ENCODE measurements at regions not wholly inside any gene's neighbourhood (a gene's known extent, or its start where the extent isn't known, plus 50 kb on each side); places are given as distances from the start of the nearest gene placed in this dataset.

DNA sequence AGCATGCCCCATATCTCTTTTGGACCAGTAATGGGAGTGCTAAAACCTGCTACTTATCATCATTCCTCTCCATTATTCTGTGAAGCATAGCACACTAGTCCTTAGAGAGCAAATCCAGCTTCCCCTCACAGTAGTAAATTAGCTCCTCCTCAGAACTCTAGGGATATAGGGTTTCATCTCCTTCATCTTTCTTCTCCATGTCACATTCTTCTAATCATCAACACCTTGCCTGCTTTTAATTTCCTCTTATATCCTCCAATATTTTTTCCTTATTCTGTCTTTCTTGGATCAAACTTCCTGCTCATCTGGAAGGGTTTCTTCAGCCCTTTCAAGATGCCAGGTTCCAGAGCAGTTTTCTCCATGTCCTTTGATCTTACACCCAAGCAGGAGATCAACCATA lies 321.4 kb upstream of the ACVR2A start:
- no peaks in the 10 kb centered on the region for H3F3A ChIP-seq (replicated peaks; ENCODE audit: low read depth)
- no peak overlapping the region for H3K27ac ChIP-seq (ENCODE audit: low read depth)
- H3K36me3 ChIP-seq (ENCODE audit: insufficient read depth) = no peaks in the 10 kb centered on the region
- no peak overlapping the region for H3K4me2 ChIP-seq
- no peak overlapping the region for H2AFZ ChIP-seq
- DNase-seq (ENCODE audit: low spot score) (no peak), ATAC-seq (no peak)
- Mint-ChIP-seq H3K4me1 (peaks cover 8% of the 10 kb centered on the region), H3K4me3 (no peak overlapping the region), H3K27me3 (ENCODE audit: insufficient read depth, low read depth, poor library complexity) (no peaks in the 10 kb centered on the region), H3K36me3 (ENCODE audit: low read depth) (no peaks in the 10 kb centered on the region), H3K27ac (no peak overlapping the region), H3K9me3 (peaks cover 6% of the 10 kb centered on the region; the same call in 2 of the 3 replicates)
- H3K4me3 ChIP-seq = no peak overlapping the region
- TF ChIP-seq, protein P1, sequence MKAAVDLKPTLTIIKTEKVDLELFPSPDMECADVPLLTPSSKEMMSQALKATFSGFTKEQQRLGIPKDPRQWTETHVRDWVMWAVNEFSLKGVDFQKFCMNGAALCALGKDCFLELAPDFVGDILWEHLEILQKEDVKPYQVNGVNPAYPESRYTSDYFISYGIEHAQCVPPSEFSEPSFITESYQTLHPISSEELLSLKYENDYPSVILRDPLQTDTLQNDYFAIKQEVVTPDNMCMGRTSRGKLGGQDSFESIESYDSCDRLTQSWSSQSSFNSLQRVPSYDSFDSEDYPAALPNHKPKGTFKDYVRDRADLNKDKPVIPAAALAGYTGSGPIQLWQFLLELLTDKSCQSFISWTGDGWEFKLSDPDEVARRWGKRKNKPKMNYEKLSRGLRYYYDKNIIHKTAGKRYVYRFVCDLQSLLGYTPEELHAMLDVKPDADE (IDR thresholded peaks at IDR 0.05) = no peak
- TF ChIP-seq ZNF114 (CRISPR knock-in tag; IDR thresholded peaks at IDR 0.05) (no peak), STAT1 (IDR thresholded peaks at IDR 0.05; ENCODE audit: unreplicated experiment) (no peak), JUNB (IDR thresholded peaks at IDR 0.05; ENCODE audit: unreplicated experiment) (no peak), CREB1 (CRISPR knock-in tag; IDR thresholded peaks at IDR 0.05; ENCODE audit: low read depth) (no peak), ZNF331 (CRISPR knock-in tag; IDR thresholded peaks at IDR 0.05; ENCODE audit: low read depth) (no peak), NANOG (IDR thresholded peaks at IDR 0.05; ENCODE audit: borderline replicate concordance) (no peak), EZH2 (IDR thresholded peaks at IDR 0.05; ENCODE audit: low read depth, unreplicated experiment) (no peak), POLR2AphosphoS5 (IDR thresholded peaks at IDR 0.05; ENCODE audit: low read depth) (no peak), EZH2phosphoT487 (IDR thresholded peaks at IDR 0.05; ENCODE audit: unreplicated experiment) (no peak)
- TF ChIP-seq, protein P2, sequence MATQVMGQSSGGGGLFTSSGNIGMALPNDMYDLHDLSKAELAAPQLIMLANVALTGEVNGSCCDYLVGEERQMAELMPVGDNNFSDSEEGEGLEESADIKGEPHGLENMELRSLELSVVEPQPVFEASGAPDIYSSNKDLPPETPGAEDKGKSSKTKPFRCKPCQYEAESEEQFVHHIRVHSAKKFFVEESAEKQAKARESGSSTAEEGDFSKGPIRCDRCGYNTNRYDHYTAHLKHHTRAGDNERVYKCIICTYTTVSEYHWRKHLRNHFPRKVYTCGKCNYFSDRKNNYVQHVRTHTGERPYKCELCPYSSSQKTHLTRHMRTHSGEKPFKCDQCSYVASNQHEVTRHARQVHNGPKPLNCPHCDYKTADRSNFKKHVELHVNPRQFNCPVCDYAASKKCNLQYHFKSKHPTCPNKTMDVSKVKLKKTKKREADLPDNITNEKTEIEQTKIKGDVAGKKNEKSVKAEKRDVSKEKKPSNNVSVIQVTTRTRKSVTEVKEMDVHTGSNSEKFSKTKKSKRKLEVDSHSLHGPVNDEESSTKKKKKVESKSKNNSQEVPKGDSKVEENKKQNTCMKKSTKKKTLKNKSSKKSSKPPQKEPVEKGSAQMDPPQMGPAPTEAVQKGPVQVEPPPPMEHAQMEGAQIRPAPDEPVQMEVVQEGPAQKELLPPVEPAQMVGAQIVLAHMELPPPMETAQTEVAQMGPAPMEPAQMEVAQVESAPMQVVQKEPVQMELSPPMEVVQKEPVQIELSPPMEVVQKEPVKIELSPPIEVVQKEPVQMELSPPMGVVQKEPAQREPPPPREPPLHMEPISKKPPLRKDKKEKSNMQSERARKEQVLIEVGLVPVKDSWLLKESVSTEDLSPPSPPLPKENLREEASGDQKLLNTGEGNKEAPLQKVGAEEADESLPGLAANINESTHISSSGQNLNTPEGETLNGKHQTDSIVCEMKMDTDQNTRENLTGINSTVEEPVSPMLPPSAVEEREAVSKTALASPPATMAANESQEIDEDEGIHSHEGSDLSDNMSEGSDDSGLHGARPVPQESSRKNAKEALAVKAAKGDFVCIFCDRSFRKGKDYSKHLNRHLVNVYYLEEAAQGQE (IDR thresholded peaks at IDR 0.05; ENCODE audit: unreplicated experiment) = no peak
- TF ChIP-seq, protein P3, sequence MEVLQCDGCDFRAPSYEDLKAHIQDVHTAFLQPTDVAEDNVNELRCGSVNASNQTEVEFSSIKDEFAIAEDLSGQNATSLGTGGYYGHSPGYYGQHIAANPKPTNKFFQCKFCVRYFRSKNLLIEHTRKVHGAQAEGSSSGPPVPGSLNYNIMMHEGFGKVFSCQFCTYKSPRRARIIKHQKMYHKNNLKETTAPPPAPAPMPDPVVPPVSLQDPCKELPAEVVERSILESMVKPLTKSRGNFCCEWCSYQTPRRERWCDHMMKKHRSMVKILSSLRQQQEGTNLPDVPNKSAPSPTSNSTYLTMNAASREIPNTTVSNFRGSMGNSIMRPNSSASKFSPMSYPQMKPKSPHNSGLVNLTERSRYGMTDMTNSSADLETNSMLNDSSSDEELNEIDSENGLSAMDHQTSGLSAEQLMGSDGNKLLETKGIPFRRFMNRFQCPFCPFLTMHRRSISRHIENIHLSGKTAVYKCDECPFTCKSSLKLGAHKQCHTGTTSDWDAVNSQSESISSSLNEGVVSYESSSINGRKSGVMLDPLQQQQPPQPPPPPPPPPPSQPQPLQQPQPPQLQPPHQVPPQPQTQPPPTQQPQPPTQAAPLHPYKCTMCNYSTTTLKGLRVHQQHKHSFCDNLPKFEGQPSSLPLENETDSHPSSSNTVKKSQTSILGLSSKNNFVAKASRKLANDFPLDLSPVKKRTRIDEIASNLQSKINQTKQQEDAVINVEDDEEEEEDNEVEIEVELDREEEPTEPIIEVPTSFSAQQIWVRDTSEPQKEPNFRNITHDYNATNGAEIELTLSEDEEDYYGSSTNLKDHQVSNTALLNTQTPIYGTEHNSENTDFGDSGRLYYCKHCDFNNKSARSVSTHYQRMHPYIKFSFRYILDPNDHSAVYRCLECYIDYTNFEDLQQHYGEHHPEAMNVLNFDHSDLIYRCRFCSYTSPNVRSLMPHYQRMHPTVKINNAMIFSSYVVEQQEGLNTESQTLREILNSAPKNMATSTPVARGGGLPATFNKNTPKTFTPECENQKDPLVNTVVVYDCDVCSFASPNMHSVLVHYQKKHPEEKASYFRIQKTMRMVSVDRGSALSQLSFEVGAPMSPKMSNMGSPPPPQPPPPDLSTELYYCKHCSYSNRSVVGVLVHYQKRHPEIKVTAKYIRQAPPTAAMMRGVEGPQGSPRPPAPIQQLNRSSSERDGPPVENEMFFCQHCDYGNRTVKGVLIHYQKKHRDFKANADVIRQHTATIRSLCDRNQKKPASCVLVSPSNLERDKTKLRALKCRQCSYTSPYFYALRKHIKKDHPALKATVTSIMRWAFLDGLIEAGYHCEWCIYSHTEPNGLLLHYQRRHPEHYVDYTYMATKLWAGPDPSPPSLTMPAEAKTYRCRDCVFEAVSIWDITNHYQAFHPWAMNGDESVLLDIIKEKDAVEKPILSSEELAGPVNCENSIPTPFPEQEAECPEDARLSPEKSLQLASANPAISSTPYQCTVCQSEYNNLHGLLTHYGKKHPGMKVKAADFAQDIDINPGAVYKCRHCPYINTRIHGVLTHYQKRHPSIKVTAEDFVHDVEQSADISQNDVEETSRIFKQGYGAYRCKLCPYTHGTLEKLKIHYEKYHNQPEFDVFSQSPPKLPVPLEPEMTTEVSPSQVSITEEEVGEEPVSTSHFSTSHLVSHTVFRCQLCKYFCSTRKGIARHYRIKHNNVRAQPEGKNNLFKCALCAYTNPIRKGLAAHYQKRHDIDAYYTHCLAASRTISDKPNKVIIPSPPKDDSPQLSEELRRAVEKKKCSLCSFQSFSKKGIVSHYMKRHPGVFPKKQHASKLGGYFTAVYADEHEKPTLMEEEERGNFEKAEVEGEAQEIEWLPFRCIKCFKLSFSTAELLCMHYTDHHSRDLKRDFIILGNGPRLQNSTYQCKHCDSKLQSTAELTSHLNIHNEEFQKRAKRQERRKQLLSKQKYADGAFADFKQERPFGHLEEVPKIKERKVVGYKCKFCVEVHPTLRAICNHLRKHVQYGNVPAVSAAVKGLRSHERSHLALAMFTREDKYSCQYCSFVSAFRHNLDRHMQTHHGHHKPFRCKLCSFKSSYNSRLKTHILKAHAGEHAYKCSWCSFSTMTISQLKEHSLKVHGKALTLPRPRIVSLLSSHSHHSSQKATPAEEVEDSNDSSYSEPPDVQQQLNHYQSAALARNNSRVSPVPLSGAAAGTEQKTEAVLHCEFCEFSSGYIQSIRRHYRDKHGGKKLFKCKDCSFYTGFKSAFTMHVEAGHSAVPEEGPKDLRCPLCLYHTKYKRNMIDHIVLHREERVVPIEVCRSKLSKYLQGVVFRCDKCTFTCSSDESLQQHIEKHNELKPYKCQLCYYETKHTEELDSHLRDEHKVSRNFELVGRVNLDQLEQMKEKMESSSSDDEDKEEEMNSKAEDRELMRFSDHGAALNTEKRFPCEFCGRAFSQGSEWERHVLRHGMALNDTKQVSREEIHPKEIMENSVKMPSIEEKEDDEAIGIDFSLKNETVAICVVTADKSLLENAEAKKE (CRISPR knock-in tag; IDR thresholded peaks at IDR 0.05) = no peak
- TF ChIP-seq, protein P4, sequence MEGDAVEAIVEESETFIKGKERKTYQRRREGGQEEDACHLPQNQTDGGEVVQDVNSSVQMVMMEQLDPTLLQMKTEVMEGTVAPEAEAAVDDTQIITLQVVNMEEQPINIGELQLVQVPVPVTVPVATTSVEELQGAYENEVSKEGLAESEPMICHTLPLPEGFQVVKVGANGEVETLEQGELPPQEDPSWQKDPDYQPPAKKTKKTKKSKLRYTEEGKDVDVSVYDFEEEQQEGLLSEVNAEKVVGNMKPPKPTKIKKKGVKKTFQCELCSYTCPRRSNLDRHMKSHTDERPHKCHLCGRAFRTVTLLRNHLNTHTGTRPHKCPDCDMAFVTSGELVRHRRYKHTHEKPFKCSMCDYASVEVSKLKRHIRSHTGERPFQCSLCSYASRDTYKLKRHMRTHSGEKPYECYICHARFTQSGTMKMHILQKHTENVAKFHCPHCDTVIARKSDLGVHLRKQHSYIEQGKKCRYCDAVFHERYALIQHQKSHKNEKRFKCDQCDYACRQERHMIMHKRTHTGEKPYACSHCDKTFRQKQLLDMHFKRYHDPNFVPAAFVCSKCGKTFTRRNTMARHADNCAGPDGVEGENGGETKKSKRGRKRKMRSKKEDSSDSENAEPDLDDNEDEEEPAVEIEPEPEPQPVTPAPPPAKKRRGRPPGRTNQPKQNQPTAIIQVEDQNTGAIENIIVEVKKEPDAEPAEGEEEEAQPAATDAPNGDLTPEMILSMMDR (conservative IDR thresholded peaks at IDR 0.05; ENCODE audit: low read depth in 2 of 2) = no peak
- no peaks in the 10 kb centered on the region for H3K27me3 ChIP-seq (ENCODE audit: insufficient read depth)
- H3K4me1 ChIP-seq (ENCODE audit: insufficient read depth) = no peaks in the 10 kb centered on the region
- 0 out of 2 replicates have a peak, but pooled peaks cover 14% of the 10 kb centered on the region for H3K9me2 ChIP-seq (ENCODE audit: insufficient read depth)
- no peaks in the 10 kb centered on the region for H4K20me1 ChIP-seq (replicated peaks; ENCODE audit: insufficient read depth)
- H3K79me2 ChIP-seq (replicated peaks; ENCODE audit: insufficient read depth) = no peaks in the 10 kb centered on the region

All from GM23338 (cell line).